ENCODE measurements at regions not wholly inside any gene's neighbourhood (a gene's known extent, or its start where the extent isn't known, plus 50 kb on each side); places are given as distances from the start of the nearest gene placed in this dataset.
"Not testable (repeated sequence)": the region's sequence is repeated elsewhere in the genome, so short reads cannot be mapped to it uniquely, and the experiment has no call there.

DNA sequence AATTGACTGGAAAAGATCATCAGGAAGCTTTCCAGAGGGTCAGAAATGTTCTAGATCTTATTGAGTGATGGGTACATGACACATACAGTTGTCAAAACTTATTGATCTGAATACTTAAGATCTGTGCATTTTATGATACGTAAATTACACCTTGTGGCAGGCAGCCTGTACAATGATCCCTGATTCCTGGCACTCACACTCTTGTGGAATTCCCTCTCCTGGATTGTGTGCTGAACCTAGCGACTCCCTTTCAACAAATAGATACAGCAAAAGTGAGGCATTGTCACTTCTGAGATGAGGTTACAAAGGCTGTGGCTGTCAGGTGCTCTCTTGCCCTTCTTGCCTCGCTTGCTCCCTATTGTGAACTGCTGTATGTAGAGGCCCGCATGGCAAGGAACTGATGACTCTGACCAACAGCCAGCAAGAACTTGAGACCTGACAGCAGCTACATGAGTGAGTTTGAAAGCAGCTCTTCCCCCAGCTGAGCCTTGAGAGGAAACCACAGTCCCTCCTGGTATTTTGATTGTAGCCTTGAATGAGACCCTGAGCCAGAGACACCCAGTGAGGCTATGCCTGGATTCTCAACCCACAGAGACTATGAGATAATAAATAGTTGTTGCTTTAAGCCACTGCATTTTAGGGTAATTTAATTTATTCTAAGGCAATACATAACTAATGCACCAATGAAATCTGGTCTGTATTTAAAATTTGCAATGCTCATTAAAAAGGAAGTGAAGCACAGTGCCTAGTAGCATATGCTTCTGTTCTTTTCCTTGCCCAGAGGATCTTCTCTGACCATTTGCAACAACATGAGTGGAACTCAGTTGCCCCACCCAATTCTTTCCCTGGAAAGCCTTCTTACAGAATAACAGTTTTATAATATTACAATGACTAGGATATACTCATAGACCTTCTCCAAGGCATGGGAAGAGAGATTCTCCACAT is 60.5 kb upstream of the IZUMO1R start:
- H3K4me1 Mint-ChIP-seq = no peaks in the 10 kb centered on the region
- no peak for DNase-seq

DNA sequence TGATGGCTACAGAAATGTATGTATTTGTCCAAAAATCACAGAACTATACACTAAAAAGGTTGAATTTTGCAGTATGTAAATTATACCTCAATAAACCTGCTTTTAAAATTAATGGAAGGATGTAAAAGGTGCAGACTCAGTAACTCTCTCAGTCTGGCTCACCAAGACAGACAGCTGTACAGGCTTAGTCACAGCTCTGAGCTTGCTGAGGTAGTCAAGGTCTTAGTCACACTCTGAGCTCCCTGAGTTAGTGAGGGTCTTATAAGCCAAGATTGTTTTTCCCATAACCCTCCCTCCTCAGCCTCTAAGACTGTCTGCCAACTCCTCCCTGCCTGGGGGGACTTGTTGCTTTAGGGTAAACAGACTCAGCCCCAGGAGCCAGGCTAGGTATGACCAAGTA is 59.3 kb upstream of the IZUMO1R start:
- DNase-seq (no peak), ATAC-seq (replicated peaks in 1 of 4) (no peak)
- Mint-ChIP-seq H3K27me3 (peaks cover 3 to 20% of the 10 kb centered on the region in 2 donors), H3K27ac (no peak overlapping the region), H3K36me3 (no peaks in the 10 kb centered on the region), H3K9me3 (peaks cover 9 to 19% (median 11%) of the 10 kb centered on the region in 3 donors), H3K4me1 (no peaks in the 10 kb centered on the region), H3K4me3 (no peak overlapping the region)
- Histone ChIP-seq H3K27ac (ENCODE audit: low read length) (no peak overlapping the region), H3K4me1 (ENCODE audit: control insufficient read depth in 1 of 2, extremely low read depth in 1 of 2, insufficient read depth in 2 of 2, low read length in 2 of 2) (no peaks in the 10 kb centered on the region), H3K27me3 (replicated peaks in 1 of 2; ENCODE audit: control insufficient read depth in 2 of 2, extremely low read depth in 1 of 2, insufficient read depth in 2 of 2, low read length in 1 of 2) (peaks cover 0 to 5% of the 10 kb centered on the region in 2 experiments), H3K36me3 (ENCODE audit: control insufficient read depth in 2 of 2, extremely low read depth in 1 of 2, insufficient read depth in 1 of 2, low read length in 1 of 2) (no peaks in the 10 kb centered on the region), H3K4me3 (ENCODE audit: control insufficient read depth in 1 of 2, extremely low read depth in 1 of 2, low read length in 1 of 2) (no peak overlapping the region), H3K9me3 (no peaks in the 10 kb centered on the region)
- CTCF ChIA-PET = interaction anchor here in 1 of 2 donors (0.6 kb wide), 1 partner anchor 14 kb away, joined by 3 read pairs; no protein-coding TSS in a partner anchor
- POLR2A ChIA-PET = no interaction called here

More for the DNA sequence above, 60.5 kb upstream of the IZUMO1R start:
- Mint-ChIP-seq H3K27ac (no peak overlapping the region), H3K4me3 (no peak overlapping the region), H3K9me3 (peaks cover 3 to 12% (median 5%) of the 10 kb centered on the region in 3 donors), H3K27me3 (peaks cover 3 to 20% of the 10 kb centered on the region in 2 donors), H3K36me3 (no peaks in the 10 kb centered on the region)
- POLR2A ChIA-PET = no interaction called here
- no peak for ATAC-seq (replicated peaks in 1 of 4)
- H3K27me3 ChIP-seq (replicated peaks in 1 of 2; ENCODE audit: control insufficient read depth in 2 of 2, extremely low read depth in 1 of 2, insufficient read depth in 2 of 2, low read length in 1 of 2) = peaks cover 0 to 5% of the 10 kb centered on the region in 2 experiments
- no peak overlapping the region for H3K27ac ChIP-seq (ENCODE audit: low read length)
- H3K36me3 ChIP-seq (ENCODE audit: control insufficient read depth in 2 of 2, extremely low read depth in 1 of 2, insufficient read depth in 1 of 2, low read length in 1 of 2) = no peaks in the 10 kb centered on the region
- CTCF ChIA-PET = no interaction called here
- WGBS (ENCODE audit: insufficient coverage) = 48% methylated on average over 3 of the region's 4 CpGs
- no peaks in the 10 kb centered on the region for H3K4me1 ChIP-seq (ENCODE audit: control insufficient read depth in 1 of 2, extremely low read depth in 1 of 2, insufficient read depth in 2 of 2, low read length in 2 of 2)
- H3K4me3 ChIP-seq (ENCODE audit: control insufficient read depth in 1 of 2, extremely low read depth in 1 of 2, low read length in 1 of 2) = no peak overlapping the region
- H3K9me3 ChIP-seq = no peaks in the 10 kb centered on the region

DNA sequence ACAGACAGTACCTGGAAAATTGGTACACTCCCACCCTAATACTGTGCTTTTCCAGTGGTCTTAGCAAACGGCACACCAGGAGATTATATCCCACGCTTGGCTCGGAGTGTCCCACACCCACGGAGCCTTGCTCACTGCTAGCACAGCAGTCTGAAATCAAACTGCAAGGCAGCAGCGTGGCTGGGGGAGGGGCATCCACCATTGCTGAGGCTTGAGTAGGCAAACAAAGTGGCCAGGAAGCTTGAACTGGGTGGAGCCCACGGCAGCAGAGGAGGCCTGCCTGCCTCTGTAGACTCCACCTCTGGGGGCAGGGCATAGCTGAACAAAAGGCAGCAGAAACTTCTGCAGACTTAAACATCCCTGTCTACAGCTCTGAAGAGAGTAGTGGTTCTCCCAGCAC is 56.1 kb upstream of the IZUMO1R start:
- H3K9me3 ChIP-seq; H3K4me1 ChIP-seq (ENCODE audit: control insufficient read depth in 1 of 2, extremely low read depth in 1 of 2, insufficient read depth in 2 of 2, low read length in 2 of 2); H3K4me3 Mint-ChIP-seq; POLR2A ChIA-PET; ATAC-seq (replicated peaks in 1 of 4); H3K27me3 Mint-ChIP-seq; H3K36me3 Mint-ChIP-seq; H3K4me3 ChIP-seq (ENCODE audit: control insufficient read depth in 1 of 2, extremely low read depth in 1 of 2, low read length in 1 of 2); H3K27me3 ChIP-seq (replicated peaks in 1 of 2; ENCODE audit: control insufficient read depth in 2 of 2, extremely low read depth in 1 of 2, insufficient read depth in 2 of 2, low read length in 1 of 2); H3K36me3 ChIP-seq (ENCODE audit: control insufficient read depth in 2 of 2, extremely low read depth in 1 of 2, insufficient read depth in 1 of 2, low read length in 1 of 2); CTCF ChIA-PET; H3K27ac Mint-ChIP-seq; H3K4me1 Mint-ChIP-seq; DNase-seq; H3K27ac ChIP-seq (ENCODE audit: low read length): not testable (repeated sequence)
- WGBS (ENCODE audit: insufficient coverage) = 90% methylated on average over 5 of the region's 6 CpGs
- H3K9me3 Mint-ChIP-seq = peaks cover 16 to 26% (median 18%) of the 10 kb centered on the region in 3 donors

DNA sequence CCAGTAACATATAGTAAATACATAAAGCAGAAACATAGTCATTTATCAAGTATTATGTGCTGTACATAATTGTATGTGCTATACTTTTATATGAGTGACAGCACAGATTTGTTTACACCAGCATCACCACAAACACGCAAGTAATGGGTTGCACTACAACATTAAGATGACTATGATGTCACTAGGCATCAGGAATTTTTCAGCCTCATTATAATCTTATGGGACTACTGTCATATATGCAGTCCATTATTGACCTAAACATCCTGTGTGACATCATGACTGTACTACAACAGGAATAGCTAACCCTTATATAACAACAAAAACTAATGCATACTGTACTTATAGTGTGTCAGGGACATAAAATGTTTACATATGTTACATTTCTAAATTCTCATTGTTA is 50.2 kb upstream of the IZUMO1R start:
- no peaks in the 10 kb centered on the region for H3K27me3 Mint-ChIP-seq
- H3K36me3 ChIP-seq (ENCODE audit: control insufficient read depth in 2 of 2, extremely low read depth in 1 of 2, insufficient read depth in 1 of 2, low read length in 1 of 2) = no peaks in the 10 kb centered on the region
- no peak for ATAC-seq (replicated peaks in 1 of 4)
- no peaks in the 10 kb centered on the region for H3K4me1 Mint-ChIP-seq
- no peak overlapping the region for H3K4me3 ChIP-seq (ENCODE audit: control insufficient read depth in 1 of 2, extremely low read depth in 1 of 2, low read length in 1 of 2)
- H3K9me3 ChIP-seq = no peaks in the 10 kb centered on the region
- peaks cover 19 to 42% (median 29%) of the 10 kb centered on the region in 3 donors for H3K9me3 Mint-ChIP-seq
- H3K27ac ChIP-seq (ENCODE audit: low read length) = no peak overlapping the region
- no peaks in the 10 kb centered on the region for H3K27me3 ChIP-seq (replicated peaks in 1 of 2; ENCODE audit: control insufficient read depth in 2 of 2, extremely low read depth in 1 of 2, insufficient read depth in 2 of 2, low read length in 1 of 2)
- H3K36me3 Mint-ChIP-seq = no peaks in the 10 kb centered on the region
- no CpG with 5 or more reads among the region's 1 CpG for WGBS (ENCODE audit: insufficient coverage)
- no peak overlapping the region for H3K27ac Mint-ChIP-seq
- ChIA-PET POLR2A (no interaction called here), CTCF (no interaction called here)
- no peak for DNase-seq
- no peaks in the 10 kb centered on the region for H3K4me1 ChIP-seq (ENCODE audit: control insufficient read depth in 1 of 2, extremely low read depth in 1 of 2, insufficient read depth in 2 of 2, low read length in 2 of 2)
- H3K4me3 Mint-ChIP-seq = no peak overlapping the region
